ENCODE measurements at regions not wholly inside any gene's neighbourhood (a gene's known extent, or its start where the extent isn't known, plus 50 kb on each side); places are given as distances from the start of the nearest gene placed in this dataset.
"Not testable (repeated sequence)": the region's sequence is repeated elsewhere in the genome, so short reads cannot be mapped to it uniquely, and the experiment has no call there.

DNA sequence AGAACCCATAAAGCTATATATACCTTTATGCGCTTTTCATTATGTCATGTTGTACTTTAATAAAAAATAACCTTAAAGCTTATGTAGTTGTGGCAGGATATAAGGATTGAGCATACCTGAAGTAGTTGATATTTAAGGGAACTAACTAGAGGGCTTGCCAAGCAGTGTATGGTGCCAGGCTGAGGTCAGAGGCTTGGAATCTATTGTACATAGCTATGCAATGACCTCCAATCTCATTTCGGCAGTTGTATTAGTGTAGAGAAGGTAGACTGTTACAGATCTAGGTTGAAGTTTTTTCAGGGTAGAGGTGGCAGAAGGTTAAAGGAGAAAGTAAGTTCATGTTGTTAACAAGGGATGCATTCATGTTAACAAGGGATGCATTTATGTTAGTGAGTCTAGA is 397.7 kb upstream of the HS3ST5 start:
- DNase-seq, result no peak

GRCh38 chr6:114739656-114740055 is 396.8 kb upstream of the HS3ST5 start:
- no peak for DNase-seq

GRCh38 chr6:114735025-114735735 is 392.4 kb upstream of the HS3ST5 start:
- DNase-seq, result no peak

GRCh38 chr6:114733596-114733995 is 390.8 kb upstream of the HS3ST5 start:
- DNase-seq, result no peak

DNA sequence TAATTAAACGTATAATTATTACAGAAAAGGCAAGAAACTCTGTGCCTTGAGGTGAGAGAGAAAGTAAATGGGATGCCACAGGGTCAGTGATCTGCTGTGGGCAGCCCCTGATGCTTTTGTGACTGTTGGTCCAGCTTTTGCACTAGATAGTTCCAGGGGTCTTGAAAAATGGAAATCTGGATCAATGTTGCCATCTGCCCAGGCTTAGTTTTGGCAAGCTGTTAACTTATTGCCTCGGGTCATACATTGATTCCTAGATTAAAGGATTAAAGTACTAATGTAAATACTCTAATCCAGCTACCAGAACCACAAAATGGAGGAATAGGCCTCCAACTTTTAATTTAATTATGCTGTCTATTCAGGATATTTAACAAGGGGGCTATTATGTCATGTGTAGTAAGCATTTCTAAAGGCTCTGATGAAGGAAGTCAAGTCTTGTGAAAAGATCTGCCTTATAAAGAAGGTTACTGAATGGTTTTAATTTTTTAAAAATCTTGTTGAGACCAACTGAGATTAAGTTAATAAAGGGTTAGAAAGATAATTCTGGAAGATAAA is 376.0 kb upstream of the HS3ST5 start:
- DNase-seq, result no peak

- no peak for DNase-seq
Observed at GRCh38 chr6:114718186-114718585, 375.4 kb upstream of the HS3ST5 start.

DNA sequence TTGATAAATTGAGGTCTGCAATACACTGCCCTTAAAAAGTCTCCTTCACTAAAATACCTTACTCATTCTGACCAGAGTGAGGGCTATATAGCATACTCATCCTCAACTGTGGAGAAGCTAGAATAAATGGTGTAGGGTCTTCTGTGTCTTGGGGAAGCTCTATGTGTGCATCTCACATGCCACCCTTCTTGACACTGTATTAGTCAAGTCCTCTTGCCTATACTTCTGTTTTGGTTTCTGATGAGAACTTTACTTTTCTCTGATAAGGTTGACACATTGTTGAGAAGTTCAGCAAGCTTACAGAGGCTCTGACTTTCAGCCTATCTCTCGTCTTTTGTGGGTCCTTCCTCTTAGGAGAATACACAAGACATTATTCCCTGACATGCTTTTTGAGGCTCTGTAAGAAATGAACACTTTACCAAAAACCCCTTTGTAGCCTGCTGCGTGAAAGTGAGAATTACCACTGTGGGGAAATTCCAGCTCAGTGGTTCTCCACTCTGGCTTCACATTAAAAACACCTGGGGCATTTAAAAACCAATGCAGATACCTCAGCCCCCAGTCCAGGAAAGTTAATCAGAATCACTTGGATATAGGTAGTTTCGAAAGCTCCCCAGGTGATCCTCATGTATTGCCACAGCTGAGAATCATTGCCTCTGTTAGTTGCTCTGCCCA is 372.1 kb upstream of the HS3ST5 start:
- DNase-seq, result no peak

GRCh38 chr6:114713690-114714089 is 370.9 kb upstream of the HS3ST5 start:
- DNase-seq, result no peak

DNA sequence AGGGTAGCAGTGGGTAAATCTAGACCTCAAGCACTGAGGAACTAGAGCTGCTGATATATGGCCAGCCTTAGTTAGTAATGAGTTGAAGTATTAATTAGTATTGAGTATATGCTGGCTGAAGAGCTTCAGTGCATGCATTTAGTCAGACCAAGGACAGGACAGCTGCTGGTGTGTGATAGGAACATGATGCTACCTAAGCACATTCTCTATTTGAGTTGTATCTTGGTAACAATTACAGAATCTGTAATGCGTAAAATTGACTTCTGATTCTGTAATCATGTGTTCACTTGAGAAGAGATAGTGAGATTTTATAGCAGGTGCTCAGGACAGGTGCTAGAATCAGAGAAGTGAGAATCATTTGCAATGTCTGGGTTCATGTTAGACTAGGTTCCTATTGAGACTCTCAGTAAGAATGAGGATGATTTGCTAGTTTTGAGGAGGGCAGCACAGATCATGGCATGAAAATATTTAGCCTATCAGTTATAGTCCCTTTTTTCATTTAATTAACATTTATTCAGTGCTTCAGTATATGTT is 369.4 kb upstream of the HS3ST5 start:
- no peak for DNase-seq

- DNase-seq, result no peak
Observed at GRCh38 chr6:114707081-114707620, 364.3 kb upstream of the HS3ST5 start.

GRCh38 chr6:114690625-114691024 is 347.8 kb upstream of the HS3ST5 start:
- no peak for DNase-seq

DNA sequence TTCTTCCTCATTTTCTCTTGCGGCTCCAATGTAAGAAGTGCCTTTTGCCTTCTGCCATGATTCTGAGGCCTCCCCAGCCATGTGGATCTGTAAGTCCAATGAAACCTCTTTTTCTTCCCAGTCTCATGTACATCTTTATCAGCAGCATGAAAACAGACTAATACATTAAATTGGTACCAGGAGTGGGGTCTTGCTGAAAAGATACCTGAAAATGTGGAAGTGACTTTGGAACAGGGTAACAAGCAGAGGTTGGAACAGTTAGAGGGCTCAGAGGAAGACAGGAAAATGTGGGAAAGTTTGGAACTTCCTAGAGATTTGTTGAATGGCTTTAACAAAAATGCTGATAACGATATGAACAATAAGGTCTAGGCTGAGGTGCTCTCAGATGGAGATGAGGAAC is 316.7 kb upstream of the HS3ST5 start:
- no peak for DNase-seq

GRCh38 chr6:114651611-114652010 is 308.8 kb upstream of the HS3ST5 start:
- no peak for DNase-seq

DNA sequence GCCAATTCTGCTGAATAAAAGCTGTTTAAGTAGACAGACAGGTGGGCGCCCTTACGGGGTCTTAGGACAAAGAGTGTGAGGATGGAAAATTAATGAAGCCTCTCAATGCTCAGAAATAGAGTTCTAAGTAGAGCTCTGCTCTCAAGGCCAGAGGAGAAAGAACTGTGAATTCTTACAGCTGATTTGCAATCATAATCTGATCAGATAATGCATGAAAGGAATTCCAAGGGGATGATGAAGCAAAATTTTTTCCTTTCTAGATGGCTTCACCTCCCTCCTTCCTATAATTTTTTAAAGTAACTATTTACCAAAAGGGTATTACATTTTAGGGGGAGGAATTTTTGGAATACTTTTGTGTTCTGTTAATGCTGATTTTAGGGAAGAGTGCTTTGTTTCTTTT is 308.1 kb upstream of the HS3ST5 start:
- DNase-seq, result no peak

- DNase-seq, result no peak
Observed at GRCh38 chr6:114649298-114649697, 306.5 kb upstream of the HS3ST5 start.

DNA sequence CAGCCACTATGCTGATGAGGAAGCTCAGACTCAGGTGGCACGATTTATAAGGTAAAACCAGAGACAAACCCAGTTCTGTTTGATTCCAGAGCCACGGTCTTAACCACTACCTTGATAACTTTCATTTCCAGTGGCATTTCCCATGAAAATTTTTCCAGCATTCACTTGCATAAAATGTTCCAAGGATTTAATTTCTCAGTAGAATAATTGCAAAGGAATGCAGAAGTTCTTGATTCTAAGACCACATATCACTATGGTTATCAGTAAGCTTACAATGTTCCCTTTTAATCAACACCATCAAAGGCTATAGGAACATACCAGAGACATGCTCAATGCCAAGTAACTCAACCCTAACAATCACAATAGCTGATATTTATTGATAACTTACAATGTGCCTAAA is 306.0 kb upstream of the HS3ST5 start:
- DNase-seq, result no peak

GRCh38 chr6:114638341-114638740 is 295.5 kb upstream of the HS3ST5 start:
- DNase-seq, result no peak

DNA sequence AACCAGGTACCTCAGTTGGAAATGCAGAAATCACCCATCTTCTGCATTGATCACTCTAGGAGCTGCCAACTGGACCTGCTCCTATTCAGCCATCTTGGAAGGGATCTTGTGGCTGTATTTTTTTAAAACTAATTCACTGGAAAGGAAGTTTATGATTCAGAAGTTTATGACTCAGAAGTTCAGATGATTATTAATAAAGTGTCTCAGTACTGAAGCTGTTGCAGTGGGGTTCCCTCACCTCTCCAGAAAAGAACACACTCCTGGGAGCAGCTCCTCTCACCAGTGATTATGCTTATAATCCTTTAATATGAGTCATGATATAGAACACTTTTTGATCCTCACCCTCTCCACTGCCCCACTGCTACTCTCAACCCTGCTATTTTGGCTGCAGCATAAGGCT is 291.2 kb upstream of the HS3ST5 start:
- no peak for DNase-seq

DNA sequence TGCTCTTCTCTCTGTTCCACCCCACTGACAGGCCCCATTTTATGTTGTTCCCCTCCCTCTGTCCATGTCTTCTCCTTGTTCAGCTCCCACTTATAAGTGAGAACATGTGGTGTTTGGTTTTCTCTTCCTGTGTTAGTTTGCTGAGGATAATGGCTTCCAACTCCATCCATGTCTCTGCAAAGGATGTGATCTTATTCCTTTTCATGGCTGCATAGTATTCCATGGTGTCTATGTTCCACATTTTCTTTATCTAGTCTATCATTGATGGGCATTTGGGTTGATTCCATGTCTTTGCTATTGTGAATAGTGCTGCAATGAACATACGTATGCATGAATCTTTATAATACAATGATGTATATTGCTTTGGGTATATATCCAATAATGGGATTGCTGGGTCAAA is 283.4 kb upstream of the HS3ST5 start:
- DNase-seq, result not testable (repeated sequence)

- DNase-seq, result no peak
Observed at GRCh38 chr6:114619621-114620200, 276.9 kb upstream of the HS3ST5 start.

- no peak for DNase-seq
Observed at GRCh38 chr6:114611696-114612095, 268.9 kb upstream of the HS3ST5 start.

DNA sequence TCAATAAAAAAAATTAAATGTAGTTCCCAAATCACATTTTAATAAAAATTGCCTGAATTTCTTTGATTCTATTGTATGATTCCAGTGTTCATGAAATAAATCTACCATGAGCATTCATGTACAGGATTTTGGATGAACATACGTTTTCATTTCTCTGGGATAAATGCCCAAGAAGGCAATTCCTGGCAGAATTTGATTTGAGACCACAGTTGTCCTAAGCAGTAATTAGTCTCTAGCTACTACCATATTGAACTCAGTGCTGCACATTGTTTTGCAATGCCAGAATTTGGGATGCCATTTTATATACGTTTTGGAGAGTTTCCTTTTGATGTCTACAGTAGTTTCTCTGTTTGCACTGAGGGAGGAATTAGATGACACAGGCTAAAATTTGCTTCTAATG is 265.3 kb upstream of the HS3ST5 start:
- no peak for DNase-seq

- no peak for DNase-seq
Observed at GRCh38 chr6:114605656-114606055, 262.8 kb upstream of the HS3ST5 start.

DNA sequence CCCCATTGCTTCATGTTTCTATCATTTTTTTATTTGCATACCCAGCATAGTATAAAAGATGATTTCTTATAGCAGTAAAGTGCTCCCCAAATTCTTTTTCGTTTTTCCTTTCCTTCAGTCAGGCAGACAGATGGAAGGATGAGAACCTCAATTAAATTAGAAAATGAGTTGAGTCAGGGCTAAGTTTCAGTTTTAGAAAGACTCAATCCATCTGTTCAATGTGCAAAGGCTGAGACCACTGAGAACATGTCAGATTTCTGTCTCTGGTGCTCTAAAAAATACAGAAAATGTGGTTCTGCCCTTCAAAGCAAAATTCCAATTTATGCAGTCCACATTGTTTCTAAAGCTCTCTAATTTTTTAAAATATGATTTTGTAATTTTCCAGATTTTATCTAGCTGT is 257.6 kb upstream of the HS3ST5 start:
- DNase-seq, result no peak

Data from COR-L47 (cell line).